Peyer's patch (tissue), 4 donors: ENCODE measurements at regions not wholly inside any gene's neighbourhood (a gene's known extent, or its start where the extent isn't known, plus 50 kb on each side); places are given as distances from the start of the nearest gene placed in this dataset.

ENCODE experiments used
- POLR2A ChIP-seq, 2 donors: fragments of 450-650 bp; IDR thresholded peaks; one replicate each; pipeline ENCODE4 v1.5.1; 2017; ENCODE audit warnings: antibody characterized with exemption in 2 of 2, mild to moderate bottlenecking in 2 of 2, moderate library complexity in 2 of 2
- TF ChIP-seq, protein P1 (sequence below), 6 experiments: fragments of 450-650 bp in 4 of 6; fragments of 200-600 bp in 2 of 6; sonication (generic) in 1 of 6; IDR thresholded peaks; one replicate each; pipeline ENCODE4 v1.5.1; 2017 to 2019; ENCODE audit warnings: antibody characterized with exemption in 6 of 6, mild to moderate bottlenecking in 3 of 6, moderate library complexity in 1 of 6

DNA sequence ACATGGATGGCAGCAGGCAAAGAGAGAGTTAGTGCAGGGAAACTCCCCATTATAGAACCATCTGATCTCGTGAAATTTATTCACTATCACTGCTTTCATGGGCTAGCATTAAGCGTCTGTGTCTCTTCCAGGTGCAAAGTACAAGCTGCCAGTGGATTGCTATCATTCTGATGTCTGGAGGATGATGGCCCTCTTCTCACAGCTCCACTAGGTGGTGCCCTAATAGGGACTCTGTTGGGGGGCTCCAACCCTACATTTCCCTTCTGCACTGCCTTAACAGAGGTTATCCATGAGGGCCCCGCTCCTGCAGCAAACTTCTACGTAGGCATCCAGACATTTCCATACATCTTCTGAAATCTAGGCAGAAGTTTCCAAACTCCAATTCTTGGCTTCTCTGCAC is 347.8 kb upstream of the HS3ST5 start:
- TF ChIP-seq, protein P1, sequence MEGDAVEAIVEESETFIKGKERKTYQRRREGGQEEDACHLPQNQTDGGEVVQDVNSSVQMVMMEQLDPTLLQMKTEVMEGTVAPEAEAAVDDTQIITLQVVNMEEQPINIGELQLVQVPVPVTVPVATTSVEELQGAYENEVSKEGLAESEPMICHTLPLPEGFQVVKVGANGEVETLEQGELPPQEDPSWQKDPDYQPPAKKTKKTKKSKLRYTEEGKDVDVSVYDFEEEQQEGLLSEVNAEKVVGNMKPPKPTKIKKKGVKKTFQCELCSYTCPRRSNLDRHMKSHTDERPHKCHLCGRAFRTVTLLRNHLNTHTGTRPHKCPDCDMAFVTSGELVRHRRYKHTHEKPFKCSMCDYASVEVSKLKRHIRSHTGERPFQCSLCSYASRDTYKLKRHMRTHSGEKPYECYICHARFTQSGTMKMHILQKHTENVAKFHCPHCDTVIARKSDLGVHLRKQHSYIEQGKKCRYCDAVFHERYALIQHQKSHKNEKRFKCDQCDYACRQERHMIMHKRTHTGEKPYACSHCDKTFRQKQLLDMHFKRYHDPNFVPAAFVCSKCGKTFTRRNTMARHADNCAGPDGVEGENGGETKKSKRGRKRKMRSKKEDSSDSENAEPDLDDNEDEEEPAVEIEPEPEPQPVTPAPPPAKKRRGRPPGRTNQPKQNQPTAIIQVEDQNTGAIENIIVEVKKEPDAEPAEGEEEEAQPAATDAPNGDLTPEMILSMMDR (IDR thresholded peaks at IDR 0.05), result no peak
- no peak for TF ChIP-seq POLR2A (IDR thresholded peaks at IDR 0.05)
